Endothelial cell of umbilical vein (primary cell): ENCODE measurements at regions not wholly inside any gene's neighbourhood (a gene's known extent, or its start where the extent isn't known, plus 50 kb on each side); places are given as distances from the start of the nearest gene placed in this dataset.

Source experiments
- BruUV-seq: library from RNA; stranded (reverse); fragments of 400-500 nt; replicated peaks from 2 replicates; lab custom pipeline; 2021; lab: Mats Ljungman, UMichigan
- CTCF ChIA-PET: fragments of 300-600, 350-600 bp; sonication (Branson Sonifier 250); formaldehyde crosslinking; loops from one replicate; lab custom pipeline; 2021; ENCODE audit warnings: antibody characterized with exemption, inconsistent platforms; lab: Charles Lee
- POLR2A ChIA-PET: fragments of 300-600, 350-600 bp; sonication (Branson Sonifier 250); formaldehyde crosslinking; loops from one replicate; lab custom pipeline; 2021; ENCODE audit warnings: antibody characterized with exemption, inconsistent platforms; lab: Charles Lee
- DNase-seq: peaks from one replicate; pipeline ENCODE4 v3.0.0-alpha.2; 2011; ENCODE audit warnings: low read depth, low spot score
- FAIRE-seq: peaks from 2 replicates; lab custom pipeline; 2011; peaks lifted over from hg19 to GRCh38; lab: Jason Lieb, UNC
- H2AFZ ChIP-seq: 2 replicates; pipeline ENCODE4 v1.6.0; 2012; ENCODE audit warnings: low read depth, low read length, control low read depth, inconsistent platforms
- H3K27ac ChIP-seq: 2 replicates; pipeline ENCODE4 v1.5.1; 2011; ENCODE audit warnings: low read depth, mild to moderate bottlenecking, control low read depth, low read length, moderate library complexity; ENCODE audit not compliant: insufficient read depth
- H3K27me3 ChIP-seq, 2 experiments: 2 replicates each; pipeline versions ENCODE4 v1.6.0 to v1.6.1; 2011; ENCODE audit warnings: low read length in 2 of 2, mixed read lengths in 1 of 2; ENCODE audit not compliant: control insufficient read depth in 2 of 2, insufficient read depth in 2 of 2
- H3K36me3 ChIP-seq, 2 experiments: 2 replicates in 1 of 2; 3 replicates in 1 of 2; pipeline ENCODE4 v1.5.1; 2011; ENCODE audit warnings: low read length in 2 of 2, mild to moderate bottlenecking in 1 of 2, moderate library complexity in 1 of 2; ENCODE audit not compliant: control insufficient read depth in 2 of 2, insufficient read depth in 2 of 2; ENCODE audit errors: extremely low read depth in 1 of 2
- H3K4me1 ChIP-seq: 3 replicates; pipeline ENCODE4 v1.5.1; 2011; ENCODE audit warnings: mild to moderate bottlenecking, low read length; ENCODE audit not compliant: control insufficient read depth, insufficient read depth; ENCODE audit errors: extremely low read depth
- H3K4me2 ChIP-seq: 2 replicates; pipeline ENCODE4 v1.6.1; 2011; ENCODE audit warnings: low read length, control low read depth, mixed read lengths; ENCODE audit not compliant: insufficient read depth
- H3K4me3 ChIP-seq, 3 experiments: fragments of 200-600 bp in 1 of 3; sonication (generic), shearing (Covaris generic) in 1 of 3; replicated peaks in 1 of 3; 2 replicates each; pipeline ENCODE4 v1.5.1; 2011 to 2016; ENCODE audit warnings: control low read depth in 3 of 3, low read length in 3 of 3, mild to moderate bottlenecking in 2 of 3, inconsistent platforms in 1 of 3, low read depth in 1 of 3, moderate library complexity in 1 of 3; ENCODE audit not compliant: insufficient read depth in 1 of 3
- H3K79me2 ChIP-seq: 2 replicates; pipeline ENCODE4 v1.6.0; 2012; ENCODE audit warnings: low read length, inconsistent platforms; ENCODE audit not compliant: control insufficient read depth, insufficient read depth
- H3K9ac ChIP-seq: replicated peaks from 2 replicates; pipeline ENCODE3; 2011; ENCODE audit warnings: low read length, control low read depth; ENCODE audit not compliant: insufficient read depth; ENCODE audit errors: extremely low read depth
- H3K9me1 ChIP-seq: replicated peaks from 3 replicates; pipeline ENCODE4 v1.6.0; 2011; ENCODE audit warnings: mild to moderate bottlenecking, low read length; ENCODE audit not compliant: control insufficient read depth, insufficient read depth; ENCODE audit errors: extremely low read depth
- H3K9me3 ChIP-seq: replicated peaks from 2 replicates; pipeline ENCODE4 v1.5.1; 2012; ENCODE audit warnings: low read length, inconsistent platforms; ENCODE audit not compliant: control insufficient read depth, insufficient read depth
- H4K20me1 ChIP-seq: replicated peaks from 2 replicates; pipeline ENCODE3; 2011; ENCODE audit warnings: mild to moderate bottlenecking, low read length; ENCODE audit not compliant: control insufficient read depth, insufficient read depth; ENCODE audit errors: extremely low read depth
- EZH2 ChIP-seq: IDR thresholded peaks from 2 replicates; pipeline ENCODE4 v1.6.1; 2012; ENCODE audit warnings: borderline replicate concordance, low read depth, mild to moderate bottlenecking, moderate library complexity, low read length, inconsistent platforms; ENCODE audit not compliant: severe bottlenecking
- FOS ChIP-seq: IDR thresholded peaks from 2 replicates; pipeline ENCODE4 v1.6.1; 2011; ENCODE audit warnings: mild to moderate bottlenecking, low read length, moderate library complexity, borderline replicate concordance; ENCODE audit not compliant: insufficient read depth
- GATA2 ChIP-seq: IDR thresholded peaks from 2 replicates; pipeline ENCODE4 v1.7.0; 2011; ENCODE audit warnings: low read depth, mild to moderate bottlenecking, moderate library complexity, mixed read lengths, low read length; ENCODE audit not compliant: insufficient read length, insufficient read depth
- JUN ChIP-seq: IDR thresholded peaks from 2 replicates; pipeline ENCODE4 v1.6.1; 2011; ENCODE audit warnings: borderline replicate concordance, low read depth; ENCODE audit not compliant: insufficient read length, insufficient read depth
- MYC ChIP-seq: IDR thresholded peaks from one replicate; pipeline ENCODE4 v1.6.1; 2011; ENCODE audit warnings: mild to moderate bottlenecking, low read depth, low read length
- POLR2A ChIP-seq: IDR thresholded peaks from 2 replicates; pipeline ENCODE4 v1.6.1; 2012; ENCODE audit warnings: low read depth, mild to moderate bottlenecking, control low read depth, low read length
- POLR2AphosphoS5 ChIP-seq: IDR thresholded peaks from 2 replicates; pipeline ENCODE4 v1.6.1; 2012; ENCODE audit warnings: low read depth, mild to moderate bottlenecking, control low read depth, low read length, moderate library complexity; ENCODE audit not compliant: insufficient read depth
- dilution Hi-C: fragments of 300-500 bp; cut with MboI; formaldehyde crosslinking; loops from one replicate; pipeline ENCODE4 v1.15.0; 2019; ENCODE audit warnings: low sequenced_read_pairs; ENCODE audit not compliant: extremely low pct_ligation_motif_present
- intact Hi-C: fragments of 100-400 bp; cut with micrococcal nuclease; formaldehyde crosslinking; loops from one replicate; pipeline ENCODE4 v1.10.0; 2022
- TF ChIP-seq, protein P1 (sequence below): IDR thresholded peaks from 2 replicates; pipeline ENCODE4 v1.6.1; 2011; ENCODE audit not compliant: insufficient read depth, insufficient read length

DNA sequence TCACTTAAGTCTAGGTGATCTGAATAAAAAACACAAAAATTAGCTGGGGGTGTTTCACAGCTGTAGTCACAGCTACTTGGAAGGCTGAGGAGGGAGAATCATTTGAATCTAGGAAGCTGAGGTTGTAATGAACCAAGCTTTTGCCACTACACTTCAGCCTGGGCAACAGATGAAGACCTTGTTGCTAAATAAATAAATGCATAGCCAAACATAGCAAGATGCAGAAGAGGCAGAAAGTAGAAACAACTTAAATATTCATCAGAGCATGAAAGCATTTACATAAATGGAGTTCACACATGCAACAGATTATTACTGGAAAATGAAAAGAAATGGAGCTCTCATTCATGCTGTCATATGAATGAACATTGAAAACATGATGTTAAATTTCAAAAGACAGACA lies 348.9 kb upstream of the HSFY2 start:
- Histone ChIP-seq H2AFZ (no peak overlapping the region), H3K27me3 (no peaks in the 10 kb centered on the region), H3K9me1 (no peaks in the 10 kb centered on the region), H3K36me3 (no peaks in the 10 kb centered on the region), H4K20me1 (no peaks in the 10 kb centered on the region), H3K4me1 (no peaks in the 10 kb centered on the region), H3K79me2 (no peaks in the 10 kb centered on the region), H3K9ac (no peak overlapping the region), H3K4me3 (no peak overlapping the region), H3K4me2 (no peak overlapping the region), H3K27ac (no peak overlapping the region), H3K9me3 (no peaks in the 10 kb centered on the region)
- dilution Hi-C loops = no loop called here
- DNase-seq (no peak), FAIRE-seq (no peak)
- POLR2A ChIA-PET = no interaction called here
- BruUV-seq = no TSS peak
- TF ChIP-seq EZH2 (no peak), POLR2AphosphoS5 (no peak), POLR2A (no peak)
- intact Hi-C loops = no loop called here
- CTCF ChIA-PET = no interaction called here

DNA sequence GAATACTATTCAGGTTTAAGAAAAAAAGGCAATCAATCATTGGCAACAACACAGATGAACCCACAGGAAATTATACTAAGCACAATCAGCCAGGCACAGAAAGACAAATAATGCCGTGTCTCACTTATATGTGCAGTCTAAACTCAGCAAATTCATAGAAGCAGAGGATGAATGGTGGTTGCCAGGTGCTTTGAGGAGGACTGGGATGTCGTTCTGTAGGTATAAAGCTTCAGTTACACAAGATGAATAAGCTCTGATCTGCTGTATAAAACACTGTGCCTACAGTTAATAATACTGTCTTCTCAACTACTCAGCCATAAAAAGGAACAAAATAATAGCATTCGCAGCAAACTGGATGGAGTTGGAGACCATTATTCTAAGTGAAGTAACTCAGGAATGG lies 324.8 kb upstream of the HSFY2 start:
- Histone ChIP-seq H4K20me1 (no peaks in the 10 kb centered on the region), H3K4me3 (no peak overlapping the region), H2AFZ (no peak overlapping the region), H3K36me3 (no peaks in the 10 kb centered on the region), H3K27ac (no peak overlapping the region), H3K9ac (no peak overlapping the region), H3K4me2 (no peak overlapping the region), H3K79me2 (no peaks in the 10 kb centered on the region), H3K4me1 (no peaks in the 10 kb centered on the region), H3K9me1 (no peaks in the 10 kb centered on the region), H3K9me3 (no peaks in the 10 kb centered on the region), H3K27me3 (no peaks in the 10 kb centered on the region)
- no peak for DNase-seq
- POLR2A ChIA-PET = no interaction called here
- FAIRE-seq = no peak
- TF ChIP-seq MYC (no peak), JUN (no peak), FOS (no peak), GATA2 (no peak)
- TF ChIP-seq, protein P1, sequence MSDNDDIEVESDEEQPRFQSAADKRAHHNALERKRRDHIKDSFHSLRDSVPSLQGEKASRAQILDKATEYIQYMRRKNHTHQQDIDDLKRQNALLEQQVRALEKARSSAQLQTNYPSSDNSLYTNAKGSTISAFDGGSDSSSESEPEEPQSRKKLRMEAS = no peak
- intact Hi-C loops (no loop called here), dilution Hi-C loops (no loop called here)
- no TSS peak for BruUV-seq
- CTCF ChIA-PET = no interaction called here
